GM12873 (cell line): ENCODE measurements at regions not wholly inside any gene's neighbourhood (a gene's known extent, or its start where the extent isn't known, plus 50 kb on each side); places are given as distances from the start of the nearest gene placed in this dataset.

ENCODE experiments used
- CTCF ChIP-seq: IDR thresholded peaks from 2 replicates; pipeline ENCODE4 v1.5.1; 2012; ENCODE audit warnings: low read depth, mild to moderate bottlenecking, moderate library complexity, low read length, control low read depth; ENCODE audit not compliant: insufficient read depth; ENCODE audit errors: missing control alignments

GRCh38 chr11:128061281-128061871, 526.0 kb downstream of the ETS1 start:
- TF ChIP-seq CTCF: no peak

GRCh38 chr11:128058580-128059208, 528.7 kb downstream of the ETS1 start:
- no peak for TF ChIP-seq CTCF

- TF ChIP-seq CTCF: no peak
Measured at GRCh38 chr11:128057786-128058395, 529.5 kb downstream of the ETS1 start.

GRCh38 chr11:128055576-128056217, 531.7 kb downstream of the ETS1 start:
- no peak for TF ChIP-seq CTCF

DNA sequence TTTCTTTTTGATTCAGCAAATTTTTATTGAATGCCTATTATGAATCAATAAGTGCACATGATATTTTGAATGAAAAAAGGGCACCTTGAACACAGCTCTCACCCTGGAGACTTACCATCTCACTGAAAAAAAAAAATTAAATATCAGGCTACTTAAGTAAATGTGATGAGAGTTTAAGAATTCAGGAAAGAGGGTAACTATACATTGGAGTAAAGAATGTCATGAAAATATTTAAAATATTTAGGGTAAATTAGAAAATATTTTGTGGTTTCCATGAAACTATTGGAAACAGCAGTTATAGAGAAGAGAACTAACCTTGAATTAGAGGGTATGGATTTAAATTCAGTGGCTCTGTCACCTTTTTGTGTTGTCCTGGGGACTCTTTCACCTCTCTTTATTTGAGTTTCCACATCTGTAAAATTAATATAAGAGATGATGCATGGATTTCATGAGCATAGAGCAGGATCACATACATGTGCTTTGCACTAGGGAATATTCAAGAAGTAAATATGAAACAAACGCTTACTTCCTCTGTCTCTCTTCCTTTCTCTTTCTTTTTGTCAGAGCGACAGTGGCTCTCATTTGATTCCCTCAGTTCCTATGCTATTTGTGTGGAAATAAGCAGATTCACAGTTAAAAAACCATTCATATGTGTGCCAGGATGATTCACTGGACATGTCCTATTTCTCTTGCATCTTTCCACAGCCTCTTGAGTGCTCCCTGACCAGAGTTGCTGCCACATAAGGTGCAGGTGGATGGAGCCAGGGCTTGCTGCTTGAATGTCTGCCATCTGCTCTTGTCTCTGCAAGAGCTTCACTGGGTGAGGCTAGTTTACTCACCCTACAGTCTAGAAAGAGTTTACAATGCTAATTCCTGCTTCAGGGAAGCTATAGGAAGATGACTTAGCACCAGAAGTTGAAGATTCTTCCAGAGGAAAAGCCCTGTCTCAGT, 533.1 kb downstream of the ETS1 start:
- no peak for TF ChIP-seq CTCF

GRCh38 chr11:128052912-128053641, 534.3 kb downstream of the ETS1 start:
- TF ChIP-seq CTCF: no peak
